ENCODE measurements at regions not wholly inside any gene's neighbourhood (a gene's known extent, or its start where the extent isn't known, plus 50 kb on each side); places are given as distances from the start of the nearest gene placed in this dataset.

GRCh38 chr7:46446151-46446550, 525.1 kb upstream of the IGFBP3 start:
- H3K56ac ChIP-seq (ENCODE audit: extremely low read depth, insufficient read depth, low read length): no peak overlapping the region
- H2BK15ac ChIP-seq (ENCODE audit: low read depth, low read length): peak overlapping the region; percentile 67; the same call in 1 of the 3 replicates
- no peak overlapping the region for H3K27ac ChIP-seq (ENCODE audit: insufficient read depth, low read length)
- H3K9me1 ChIP-seq (ENCODE audit: insufficient read depth, low read length): no peaks in the 10 kb centered on the region
- in situ Hi-C loops (cut with MboI; ENCODE audit: low sequenced_read_pairs) (no loop called here), intact Hi-C loops (cut with micrococcal nuclease) (no loop called here), dilution Hi-C loops (cut with HindIII; ENCODE audit: low sequenced_read_pairs, unreplicated experiment) (no loop called here)
- no peak overlapping the region for H2BK5ac ChIP-seq (ENCODE audit: low read depth, low read length, poor library complexity, severe bottlenecking)
- DNase-seq (no peak), ATAC-seq (ENCODE audit: low read depth) (no peak)
- no peaks in the 10 kb centered on the region; the same call in 1 of the 2 replicates for H3K27me3 ChIP-seq (ENCODE audit: control insufficient read depth, insufficient read depth, low read length)
- H3K18ac ChIP-seq (ENCODE audit: low read depth, low read length): no peak overlapping the region
- H3K4me1 ChIP-seq (ENCODE audit: control insufficient read depth, insufficient read depth, low read length): peaks cover 2% of the 10 kb centered on the region; the same call in 1 of the 2 replicates
- no peak overlapping the region for H3K23ac ChIP-seq (ENCODE audit: low read depth, low read length)
- no TSS peak for BruUV-seq (replicated peaks)
- no peaks in the 10 kb centered on the region for H3K79me1 ChIP-seq (ENCODE audit: low read depth in 1 of 2, low read length in 2 of 2)
- no peaks in the 10 kb centered on the region for H4K20me1 ChIP-seq (ENCODE audit: insufficient read depth, low read length)
- no peak overlapping the region for H3K4me2 ChIP-seq (ENCODE audit: low read depth, low read length)
- H2AFZ ChIP-seq (replicated peaks; ENCODE audit: low read length, poor library complexity): no peak overlapping the region
- no peak overlapping the region for H4K5ac ChIP-seq (ENCODE audit: low read depth, low read length)
- no peak overlapping the region for H3K4me3 ChIP-seq (ENCODE audit: insufficient read depth, low read depth, low read length)
- no peak overlapping the region for H4K91ac ChIP-seq (ENCODE audit: insufficient read depth, low read depth, low read length)
- ChIA-PET CTCF (no interaction called here), POLR2A (ENCODE audit: unreplicated experiment) (no interaction called here)
- no peak for TF ChIP-seq BHLHE40 (IDR thresholded peaks at IDR 0.05; ENCODE audit: low read depth, low read length)
- no peak for TF ChIP-seq CHD1 (IDR thresholded peaks at IDR 0.05; ENCODE audit: low read depth, low read length)
- no peak for TF ChIP-seq POLR2A (IDR thresholded peaks at IDR 0.05; ENCODE audit: low read depth, low read length)
- TF ChIP-seq RAD21 (IDR thresholded peaks at IDR 0.05; ENCODE audit: low read length): no peak
- no peak for TF ChIP-seq SMC3 (IDR thresholded peaks at IDR 0.05; ENCODE audit: low read depth, low read length)
- H3K9ac ChIP-seq (ENCODE audit: low read depth, low read length): no peak overlapping the region
- WGBS, 2 experiments (ENCODE audit: extremely low coverage in 2 of 2, insufficient read length in 1 of 2): no CpG with 5 or more reads among the region's 1 CpG
- H3K36me3 ChIP-seq (ENCODE audit: control insufficient read depth, insufficient read depth, low read length): no peaks in the 10 kb centered on the region
- no peaks in the 10 kb centered on the region for H3K9me3 ChIP-seq (ENCODE audit: control insufficient read depth, insufficient read depth, low read length)
- H2BK20ac ChIP-seq (ENCODE audit: low read depth, low read length): no peak overlapping the region
- no peak overlapping the region for H3K14ac ChIP-seq (replicated peaks; ENCODE audit: low read depth, low read length)
- no peak overlapping the region for H2AK9ac ChIP-seq (replicated peaks; ENCODE audit: low read depth, low read length, poor library complexity)
- no peak overlapping the region for H2BK120ac ChIP-seq (ENCODE audit: low read depth, low read length)
- H2AK5ac ChIP-seq (ENCODE audit: low read depth, low read length): no peak overlapping the region; the same call in 1 of the 2 replicates
- no peak overlapping the region for H4K8ac ChIP-seq (ENCODE audit: low read depth in 2 of 2, low read length in 2 of 2)
- no peak overlapping the region for H3K4ac ChIP-seq (ENCODE audit: low read depth, low read length)

Data from IMR-90 (cell line).